Central memory CD4-positive, alpha-beta T cell (primary cell): ENCODE measurements at regions not wholly inside any gene's neighbourhood (a gene's known extent, or its start where the extent isn't known, plus 50 kb on each side); places are given as distances from the start of the nearest gene placed in this dataset.
"Not testable (repeated sequence)": the region's sequence is repeated elsewhere in the genome, so short reads cannot be mapped to it uniquely, and the experiment has no call there.

ENCODE experiments used
- DNase-seq: peaks from one replicate; pipeline ENCODE4 v3.0.0; 2022

DNA sequence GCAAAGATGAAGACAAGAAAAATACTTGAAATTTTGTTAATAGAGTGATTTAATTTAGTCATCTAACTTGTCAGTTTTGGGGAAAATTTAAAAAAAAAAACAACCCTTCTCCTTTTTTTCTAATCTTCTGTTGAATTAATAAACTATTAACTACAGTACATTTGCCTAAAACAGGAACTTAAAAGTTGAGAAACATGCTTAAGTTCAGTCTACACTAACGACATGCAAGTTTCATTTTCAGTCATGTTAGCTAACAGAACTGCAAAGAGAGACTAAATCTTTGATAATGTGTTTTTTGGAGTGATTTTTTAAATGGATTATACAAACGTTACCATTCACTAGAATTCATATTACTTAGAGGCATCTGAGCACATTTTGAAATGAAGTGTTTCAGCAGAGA is 71.9 kb upstream of the MBNL1 start:
- DNase-seq, result no peak

DNA sequence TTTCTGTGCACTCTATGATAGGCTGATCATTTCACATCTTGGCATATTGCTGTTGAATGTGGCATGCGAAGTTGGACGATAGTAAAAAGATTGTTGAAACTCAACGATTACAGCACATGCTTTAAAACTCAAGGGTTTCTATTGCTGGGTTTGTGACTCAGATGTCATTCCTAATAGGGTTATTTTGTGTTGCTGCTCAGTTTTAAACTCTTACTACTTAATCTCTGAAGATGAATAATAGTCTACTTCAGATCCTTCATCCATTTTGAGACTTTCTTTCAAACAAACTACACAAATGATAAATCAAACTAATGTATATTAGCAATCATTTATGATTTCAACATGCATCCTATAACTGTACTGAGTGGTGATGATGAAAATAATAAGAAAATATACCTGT is 71.3 kb upstream of the MBNL1 start:
- no peak for DNase-seq

DNA sequence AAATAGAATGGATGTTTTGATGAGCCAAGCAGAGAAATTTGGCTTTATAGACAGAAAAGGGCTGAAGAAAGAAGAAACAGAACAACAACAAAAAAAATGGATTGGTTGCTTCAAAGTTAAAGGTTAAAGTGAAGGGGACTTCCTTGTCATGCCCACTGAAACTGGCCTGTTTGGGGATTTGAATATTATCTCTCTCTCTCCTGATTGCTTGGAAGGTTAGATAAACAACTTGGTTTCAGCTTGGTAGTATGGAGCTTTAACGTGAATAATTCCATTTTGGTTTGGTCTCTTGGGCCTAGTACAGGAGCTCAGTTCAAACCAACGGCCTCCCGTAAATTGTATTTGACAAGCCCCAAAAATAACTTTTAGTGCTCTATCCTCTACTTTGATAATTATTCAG is 70.8 kb upstream of the MBNL1 start:
- DNase-seq, result no peak

DNA sequence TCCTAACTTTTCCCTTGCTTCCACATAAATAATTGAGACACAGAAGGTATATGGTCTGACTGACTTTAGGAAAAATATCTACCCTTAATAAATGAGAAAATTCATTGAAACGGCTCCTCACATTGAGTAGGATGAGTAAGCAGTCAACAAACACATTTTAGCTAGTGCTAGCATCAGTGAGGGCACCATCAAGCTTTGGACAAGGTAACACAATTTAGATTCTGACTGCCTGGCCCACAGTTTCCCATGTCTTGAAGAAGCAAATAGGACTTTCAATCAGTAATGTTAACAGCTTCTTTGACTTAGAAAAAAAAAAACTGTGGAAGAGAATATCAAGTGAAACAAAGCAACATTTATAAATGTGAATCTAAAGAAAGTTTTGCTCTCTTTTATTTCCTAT is 70.1 kb upstream of the MBNL1 start:
- DNase-seq, result no peak

DNA sequence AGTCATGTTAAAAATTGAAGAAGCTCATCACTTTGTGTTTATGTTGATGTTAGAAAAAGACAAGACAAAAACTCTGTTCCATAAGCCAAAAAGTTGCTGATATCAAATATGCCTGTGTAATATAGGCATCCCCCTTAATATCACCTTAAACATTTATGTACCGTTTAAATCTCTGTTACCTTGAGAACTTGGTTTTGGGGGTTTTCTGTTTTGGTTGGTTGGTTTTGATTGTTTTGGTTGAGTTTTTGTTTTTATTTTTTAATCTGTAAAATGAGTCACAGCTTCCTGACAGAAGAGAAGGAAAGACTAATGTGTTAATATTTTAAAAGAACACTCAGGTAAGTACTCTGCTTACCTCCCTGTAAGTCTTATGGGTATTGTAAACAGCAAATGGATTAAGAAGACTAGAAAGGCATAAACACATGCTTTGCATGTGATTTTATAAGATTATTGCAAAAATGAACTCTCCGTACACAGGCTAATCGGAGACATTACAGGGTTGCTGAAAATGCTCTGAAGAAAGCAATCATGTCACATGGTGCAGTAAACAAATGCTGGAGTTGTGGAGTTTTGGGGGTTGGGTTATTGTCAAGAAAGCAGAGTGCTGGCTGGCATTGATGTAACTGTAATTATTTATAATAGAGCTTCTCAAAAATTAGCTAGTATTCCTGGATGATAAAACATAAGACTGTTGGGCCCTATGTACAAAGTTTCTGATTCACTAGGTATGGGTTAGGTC is 69.5 kb upstream of the MBNL1 start:
- peak; percentile 33 for DNase-seq

DNA sequence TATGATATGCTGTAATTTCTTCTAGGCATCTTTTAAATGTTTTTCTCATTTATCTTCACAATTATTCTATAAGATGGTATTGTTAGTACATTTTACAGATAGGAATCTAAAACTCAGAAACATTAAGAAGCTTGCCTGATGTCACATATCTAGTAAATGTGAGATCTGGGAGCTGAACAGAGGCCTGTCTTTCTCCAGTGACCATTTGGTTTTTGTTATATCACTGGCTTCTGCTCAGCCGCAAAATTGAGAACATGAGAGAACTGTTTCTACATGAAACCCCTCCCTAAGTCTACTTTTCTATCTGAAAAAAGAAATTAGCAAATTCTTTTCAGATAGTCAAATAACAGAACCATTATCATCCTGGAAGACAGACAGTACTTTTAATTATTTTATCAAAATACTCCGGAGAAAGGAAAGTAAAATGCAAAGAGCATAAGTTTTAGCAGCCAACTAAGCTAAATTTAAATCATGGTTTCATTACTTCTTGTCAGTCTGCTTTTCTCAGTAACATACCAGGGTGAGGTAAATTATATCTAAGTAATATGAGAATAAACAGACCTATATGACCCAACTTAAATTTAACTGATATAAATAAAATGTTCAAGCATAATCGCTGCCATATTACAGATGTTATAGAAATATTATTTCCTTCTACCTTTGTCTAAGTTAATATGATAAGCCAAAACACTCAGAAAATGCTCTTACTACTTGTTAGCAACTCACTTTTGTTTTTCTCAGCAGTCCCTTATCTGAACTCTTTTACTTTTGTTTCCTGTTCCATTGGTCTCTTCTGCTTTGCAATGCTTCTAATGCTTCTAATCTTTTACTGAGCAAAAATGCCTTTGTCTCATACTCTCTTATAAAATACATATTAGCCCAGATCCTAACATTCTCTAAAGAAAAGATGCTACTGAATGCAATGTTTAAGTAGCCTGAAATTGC is 68.0 kb upstream of the MBNL1 start:
- no peak for DNase-seq

DNA sequence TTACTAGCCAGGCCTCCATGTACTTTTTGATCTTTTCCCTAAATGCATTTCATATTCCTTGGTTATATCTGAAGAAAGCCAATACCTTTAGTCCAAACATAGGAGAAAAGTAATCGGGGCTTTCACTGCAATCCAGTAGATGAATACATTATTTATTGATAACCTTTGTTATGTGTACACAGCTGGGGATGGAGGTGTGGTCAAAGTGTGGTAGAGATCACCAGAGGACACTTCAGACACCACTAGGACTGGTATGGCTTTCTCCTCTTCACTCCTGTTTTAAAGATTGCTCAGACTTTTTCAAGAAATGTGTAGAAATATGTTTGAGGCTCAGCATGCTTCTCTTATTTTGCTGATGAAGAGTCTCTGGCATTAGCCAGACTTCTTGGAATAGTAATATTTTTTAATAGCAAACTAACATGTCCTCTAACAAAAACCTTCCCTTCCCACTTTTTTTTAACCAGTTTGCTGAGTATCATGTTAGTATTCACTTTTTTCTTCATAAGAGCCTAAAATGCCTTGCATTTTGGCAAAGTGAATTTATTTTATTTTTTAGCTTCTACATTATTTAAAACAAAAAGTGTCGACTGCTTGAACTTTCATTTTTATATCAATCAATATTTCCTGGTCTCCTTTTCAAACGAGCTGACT is 65.6 kb upstream of the MBNL1 start:
- no peak for DNase-seq

DNA sequence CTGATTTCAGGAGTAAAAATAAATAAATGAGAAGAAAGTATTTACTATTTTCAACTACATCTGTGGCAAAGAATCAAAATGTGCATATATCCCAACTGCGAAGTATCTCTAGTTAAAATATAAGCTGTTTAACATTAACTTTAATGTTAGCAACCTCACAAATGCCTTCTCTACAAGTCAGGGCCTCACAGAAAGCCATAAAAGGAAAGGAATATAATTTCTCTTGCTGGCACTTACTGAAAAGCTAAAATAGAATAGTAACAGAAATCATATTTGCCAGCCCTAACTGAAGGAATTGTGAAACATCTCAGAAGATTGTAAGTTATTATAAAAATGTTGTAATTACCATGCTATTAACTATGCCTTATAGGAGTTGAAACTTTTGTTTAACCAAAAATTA is 65.1 kb upstream of the MBNL1 start:
- DNase-seq, result no peak

DNA sequence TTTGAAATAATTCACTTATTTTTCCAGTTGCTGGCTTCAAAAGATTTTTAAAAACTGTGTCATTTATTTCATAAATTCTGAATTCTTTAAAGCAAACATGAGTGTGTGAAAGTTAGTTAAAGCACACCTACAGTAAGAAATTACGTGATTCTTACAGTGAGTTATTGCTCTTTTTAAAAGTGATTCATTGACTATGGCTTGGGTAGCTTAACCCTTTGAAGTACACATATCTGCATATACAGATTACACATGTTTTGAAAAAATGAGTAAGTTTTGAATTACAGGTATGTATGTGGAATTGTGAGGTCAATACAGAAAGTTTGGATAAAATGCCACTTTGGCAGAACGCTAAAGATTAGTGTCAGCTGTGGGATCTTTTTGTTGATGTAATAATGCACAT is 64.5 kb upstream of the MBNL1 start:
- no peak for DNase-seq

DNA sequence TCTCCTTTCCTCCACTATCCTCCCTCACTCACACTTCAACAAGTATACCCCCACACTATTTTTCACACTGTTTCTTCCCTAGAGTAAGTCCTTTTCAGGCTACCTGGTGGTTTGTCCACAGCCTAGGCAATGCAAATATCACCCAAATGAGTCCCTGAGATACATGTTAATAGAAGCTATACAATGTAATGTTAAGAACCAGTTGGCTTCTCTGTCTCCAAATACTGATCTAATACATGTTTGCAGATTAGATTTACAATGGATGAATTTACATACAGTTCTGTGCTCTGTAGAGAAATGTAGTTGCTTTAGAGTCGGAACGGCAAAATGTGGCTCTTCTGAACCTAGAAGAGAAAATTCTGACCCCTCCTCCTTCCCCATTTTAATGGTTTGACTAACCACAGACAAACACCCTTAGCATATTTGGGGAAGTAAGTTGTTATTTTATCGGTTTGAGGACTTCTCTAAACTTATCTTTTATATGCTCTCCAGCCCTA is 63.6 kb upstream of the MBNL1 start:
- DNase-seq, result no peak

DNA sequence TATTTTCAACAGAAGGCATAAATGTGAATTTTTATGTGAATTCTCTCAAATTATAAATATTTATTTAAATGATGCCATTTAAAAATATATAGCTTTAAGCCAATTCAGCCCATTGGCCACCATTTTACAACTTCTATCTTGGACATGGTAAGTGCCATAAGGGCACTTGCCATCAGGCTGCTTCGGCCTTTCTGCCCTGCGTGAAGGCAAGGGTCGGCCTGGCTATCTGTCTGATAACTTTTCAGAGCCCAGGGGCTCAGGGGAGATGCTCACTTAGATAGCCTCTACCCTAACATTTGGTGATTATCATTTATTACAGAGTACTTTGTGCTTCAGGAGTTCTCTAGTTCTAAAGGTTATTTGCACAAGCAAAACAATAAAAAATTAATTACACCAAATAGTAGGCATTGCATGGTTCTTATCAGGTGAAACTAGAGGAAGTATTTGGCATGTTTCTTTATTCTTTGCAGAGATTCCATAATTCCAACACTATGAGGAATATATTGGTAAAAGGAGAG is 62.4 kb upstream of the MBNL1 start:
- DNase-seq, result no peak

DNA sequence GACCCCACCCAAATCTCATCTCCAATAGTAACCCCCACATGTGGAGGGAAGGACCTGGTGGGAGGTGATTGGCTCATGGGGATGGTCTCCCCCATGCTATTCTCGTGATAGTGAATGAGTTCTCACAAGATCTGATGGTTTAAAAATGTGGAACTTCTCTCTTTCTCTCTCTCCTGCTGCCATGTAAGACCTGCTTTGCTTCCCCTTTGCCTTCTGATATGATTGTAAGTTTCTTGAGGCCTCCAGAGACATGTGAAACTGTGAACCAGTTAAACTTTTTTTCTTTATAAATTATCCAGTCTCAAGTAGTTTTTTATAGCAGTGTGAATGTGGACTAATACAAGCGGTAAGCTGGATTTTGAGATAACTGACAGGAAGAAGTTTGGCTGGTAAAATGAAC is 60.3 kb upstream of the MBNL1 start:
- DNase-seq, result no peak

DNA sequence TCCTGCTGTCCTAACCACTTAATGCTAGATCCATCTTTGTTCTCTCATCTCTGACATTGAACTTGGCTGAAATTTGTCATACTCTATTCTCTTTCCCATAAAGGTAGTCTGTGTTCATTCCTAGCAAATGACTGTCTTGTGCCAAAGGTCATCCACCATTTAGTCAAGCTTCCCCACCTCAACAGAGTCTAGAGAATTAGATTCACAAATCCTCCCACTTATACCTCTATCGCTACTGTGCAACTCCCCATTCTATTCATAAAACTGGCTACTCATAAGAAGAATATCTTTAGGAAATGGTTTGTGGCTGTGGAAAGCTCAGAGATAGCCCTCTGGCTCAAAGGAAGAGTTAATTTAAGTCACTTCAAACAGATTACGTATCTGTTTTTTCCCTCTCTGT is 59.7 kb upstream of the MBNL1 start:
- DNase-seq, result no peak

DNA sequence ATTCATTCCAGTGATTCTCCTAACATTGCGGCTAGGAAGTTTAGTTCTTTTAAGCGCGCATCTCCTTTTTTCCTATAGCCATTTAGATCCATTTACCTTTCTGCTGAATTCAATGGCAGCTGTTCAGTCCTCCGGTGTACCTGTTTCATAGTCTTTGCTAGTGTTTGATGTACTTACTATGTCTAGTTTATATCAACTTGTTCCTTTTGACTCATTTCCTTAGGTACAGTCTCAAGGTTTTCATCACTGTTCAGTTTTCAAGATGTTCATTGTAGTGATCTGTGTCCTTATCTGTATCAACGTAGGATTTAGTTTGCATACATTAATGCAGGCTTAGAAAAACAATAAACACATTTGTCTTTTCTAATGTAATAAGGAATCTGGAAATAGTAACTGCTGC is 59.0 kb upstream of the MBNL1 start:
- no peak for DNase-seq

DNA sequence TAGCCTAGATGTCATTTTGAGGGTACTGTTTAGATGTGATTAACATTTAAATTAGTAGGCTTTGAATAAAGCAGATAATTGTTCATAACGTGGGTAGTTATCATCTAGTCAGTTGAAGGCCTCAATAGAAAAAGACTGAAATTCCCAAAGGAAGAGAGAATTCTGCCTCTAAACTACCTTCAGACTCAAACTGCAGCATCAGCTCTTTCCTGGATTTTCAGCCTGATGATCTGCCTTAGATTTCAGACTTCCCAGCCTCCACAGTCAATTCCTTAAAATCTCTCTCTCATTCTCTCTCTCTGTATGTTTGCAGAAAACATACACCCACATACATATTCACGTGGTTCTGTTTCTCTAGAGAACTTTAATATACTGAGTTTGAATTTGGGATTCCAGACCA is 58.0 kb upstream of the MBNL1 start:
- no peak for DNase-seq

DNA sequence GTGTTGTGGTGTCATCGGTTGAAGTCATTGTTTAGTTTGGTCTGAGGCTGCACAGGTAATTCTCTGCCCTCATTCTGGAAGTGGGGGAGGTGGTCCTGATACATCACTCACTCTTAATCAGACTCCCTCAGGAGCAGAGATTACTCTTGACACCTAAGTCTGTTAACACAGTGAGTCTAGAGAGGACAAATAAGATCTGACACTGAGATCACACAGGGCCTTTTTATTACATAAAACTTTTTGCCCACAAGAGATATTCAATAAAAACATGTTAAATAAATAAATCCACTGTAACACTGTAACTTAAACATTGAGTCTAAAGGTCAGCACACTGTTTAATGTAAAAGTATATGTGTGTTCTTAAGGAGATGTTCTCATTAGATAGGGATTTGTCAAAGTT is 57.1 kb upstream of the MBNL1 start:
- DNase-seq, result no peak

DNA sequence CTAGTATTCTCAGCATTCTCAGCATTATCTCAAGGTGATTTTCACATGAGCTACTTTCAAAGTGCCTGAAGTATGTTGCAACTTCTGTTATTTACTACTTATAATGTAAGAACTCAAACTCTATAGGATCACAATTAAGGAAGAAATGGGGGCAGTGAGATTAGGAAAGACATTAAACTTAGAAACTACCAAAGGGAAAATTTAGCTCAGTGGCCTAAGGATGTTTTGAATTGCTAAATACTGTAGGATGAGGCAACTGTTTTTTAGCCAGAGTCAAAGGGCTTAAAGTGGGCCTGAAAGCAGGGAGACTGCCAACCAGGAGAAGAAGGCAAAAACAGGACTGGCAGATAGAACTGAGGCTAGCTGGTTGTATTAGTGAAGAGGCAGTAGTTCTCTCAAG is 55.5 kb upstream of the MBNL1 start:
- DNase-seq, result no peak

DNA sequence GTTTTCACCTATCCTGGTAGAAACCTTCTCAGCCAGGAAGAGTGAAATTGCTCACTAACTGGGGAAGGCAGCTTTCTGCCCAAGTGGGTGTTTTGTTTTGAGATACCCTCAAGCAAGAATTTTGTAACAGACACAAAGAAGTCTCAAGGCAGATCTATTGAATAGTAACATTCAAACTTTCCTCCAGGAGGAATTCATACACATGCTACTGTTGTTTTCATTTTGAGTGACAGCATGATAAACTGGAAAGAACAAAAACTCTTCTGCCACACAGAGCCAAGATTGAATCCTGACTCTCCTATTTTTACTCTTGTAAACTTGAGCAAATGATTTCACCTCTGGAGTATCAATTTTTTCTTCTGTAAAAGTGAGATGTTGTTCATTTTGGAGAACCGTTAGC is 54.8 kb upstream of the MBNL1 start:
- DNase-seq, result no peak

DNA sequence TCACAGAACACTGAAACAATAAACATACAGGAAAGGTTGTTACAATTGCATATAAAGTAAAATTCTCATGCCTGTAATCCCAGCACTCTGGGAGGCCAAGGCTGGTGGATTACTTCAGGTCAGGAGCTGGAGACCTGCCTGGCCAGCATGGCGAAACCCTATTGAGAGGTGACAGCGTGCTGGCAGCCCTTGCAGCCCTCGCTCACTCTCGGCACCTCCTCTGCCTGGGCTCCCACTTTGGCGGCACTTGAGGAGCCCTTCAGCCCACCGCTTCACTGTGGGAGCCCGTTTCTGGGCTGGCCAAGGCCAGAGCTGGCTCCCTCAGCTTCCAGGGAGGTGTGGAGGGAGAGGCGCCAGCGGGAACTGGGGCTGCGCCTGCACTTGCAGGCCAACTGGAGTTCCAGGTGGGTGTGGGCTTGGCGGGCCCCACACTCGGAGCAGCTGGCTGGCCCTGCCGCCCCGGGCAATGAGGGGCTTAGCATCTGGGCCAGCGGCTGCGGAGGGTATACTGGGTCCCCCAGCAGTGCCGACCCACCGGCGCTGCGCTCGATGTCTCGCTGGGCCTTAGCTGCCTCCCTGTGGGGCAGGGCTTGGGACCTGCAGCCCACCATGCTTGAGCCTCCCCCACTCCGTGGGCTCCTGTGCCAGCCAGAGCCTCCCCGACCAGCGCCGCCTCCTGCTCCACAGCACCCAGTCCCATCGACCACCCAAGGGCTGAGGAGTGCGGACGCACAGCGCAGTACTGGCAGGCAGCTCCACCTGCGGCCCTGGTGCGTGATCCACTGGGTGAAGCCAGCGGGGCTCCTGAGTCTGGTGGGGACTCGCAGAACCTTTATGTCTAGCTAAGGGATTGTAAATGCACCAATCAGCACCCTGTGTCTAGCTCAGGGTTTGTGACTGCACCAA is 51.5 kb upstream of the MBNL1 start:
- not testable (repeated sequence) for DNase-seq

DNA sequence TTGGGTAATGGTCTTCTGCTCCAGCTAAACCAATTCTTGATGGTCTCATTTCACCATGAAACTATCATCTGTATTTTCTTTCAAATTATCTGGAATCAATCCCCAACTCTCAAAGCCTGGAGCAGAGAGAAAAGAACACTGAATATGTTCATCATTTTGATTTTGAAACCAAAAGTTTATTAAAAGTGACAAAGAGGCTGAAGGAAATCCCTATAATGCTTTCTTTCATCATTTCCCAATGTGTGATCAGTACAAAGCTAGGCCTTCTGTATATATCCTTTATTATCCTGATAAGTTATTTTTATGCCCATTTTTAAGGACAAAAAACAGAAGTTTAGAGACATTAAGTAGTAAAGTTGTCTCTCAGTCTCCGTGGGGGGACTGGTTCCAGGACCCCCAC is 50.1 kb upstream of the MBNL1 start:
- no peak for DNase-seq
